ENCODE measurements at regions not wholly inside any gene's neighbourhood (a gene's known extent, or its start where the extent isn't known, plus 50 kb on each side); places are given as distances from the start of the nearest gene placed in this dataset.

DNA sequence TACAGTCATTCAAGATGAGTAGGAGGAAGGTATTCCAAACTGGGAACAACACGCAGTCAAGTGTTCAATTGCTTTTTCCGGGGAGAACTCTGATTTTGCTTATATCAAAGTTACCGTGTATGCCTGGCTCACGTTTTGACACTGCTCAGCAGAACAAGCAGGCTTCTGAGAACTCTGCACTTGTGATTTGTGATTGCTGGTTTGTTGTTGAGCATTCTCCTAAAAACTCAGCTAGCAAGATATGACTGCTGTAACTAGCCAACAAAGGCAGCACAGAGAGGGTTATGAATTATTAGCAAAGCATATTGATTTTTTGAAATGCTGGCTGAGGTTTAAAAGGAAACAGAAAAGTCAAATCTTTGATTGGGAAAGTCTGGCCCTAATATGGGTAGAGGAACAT lies 151.7 kb downstream of the ZPLD1 start:
- TF ChIP-seq CTCF (IDR thresholded peaks at IDR 0.05) (no peak), POLR2A (IDR thresholded peaks at IDR 0.05) (no peak)

All from body of pancreas (tissue), 4 donors.